Fibroblast of lung (primary cell): ENCODE measurements at regions not wholly inside any gene's neighbourhood (a gene's known extent, or its start where the extent isn't known, plus 50 kb on each side); places are given as distances from the start of the nearest gene placed in this dataset.

ENCODE experiments used
- DNase-seq, 2 donors: peaks; one replicate each; pipeline versions ENCODE4 v3.0.0 to v3.0.0-alpha.2; 2010; ENCODE audit warnings: low read depth in 2 of 2
- H2AFZ ChIP-seq: 2 replicates; pipeline ENCODE4 v1.5.1; 2012; ENCODE audit warnings: low read length, control low read depth, inconsistent platforms
- H3K27ac ChIP-seq: 2 replicates; pipeline ENCODE4 v1.5.1; 2011; ENCODE audit warnings: low read length, control low read depth; ENCODE audit not compliant: insufficient read depth
- H3K27me3 ChIP-seq: 2 replicates; pipeline ENCODE4 v1.5.1; 2011; ENCODE audit warnings: mild to moderate bottlenecking, low read length; ENCODE audit not compliant: control insufficient read depth, insufficient read depth
- H3K36me3 ChIP-seq: 2 replicates; pipeline ENCODE4 v1.5.1; 2011; ENCODE audit warnings: low read length; ENCODE audit not compliant: control insufficient read depth, insufficient read depth
- H3K4me1 ChIP-seq: 2 replicates; pipeline ENCODE4 v1.5.1; 2011; ENCODE audit warnings: low read length; ENCODE audit not compliant: control insufficient read depth, insufficient read depth; ENCODE audit errors: extremely low read depth
- H3K4me2 ChIP-seq: 2 replicates; pipeline ENCODE4 v1.5.1; 2011; ENCODE audit warnings: low read length, control low read depth; ENCODE audit not compliant: insufficient read depth; ENCODE audit errors: extremely low read depth
- H3K4me3 ChIP-seq, 4 experiments: fragments of 200-600 bp in 1 of 4; sonication (generic) in 1 of 4; replicated peaks in 1 of 4; 2 replicates each; pipeline ENCODE4 v1.5.1; 2011 to 2016; ENCODE audit warnings: low read length in 4 of 4, low read depth in 3 of 4, mild to moderate bottlenecking in 3 of 4, control low read depth in 2 of 4, inconsistent platforms in 1 of 4, mixed read lengths in 1 of 4; ENCODE audit not compliant: insufficient read depth in 1 of 4; ENCODE audit errors: control extremely low read depth in 1 of 4
- H3K79me2 ChIP-seq: 2 replicates; pipeline ENCODE4 v1.5.1; 2012; ENCODE audit warnings: mild to moderate bottlenecking, low read length, inconsistent platforms; ENCODE audit not compliant: control insufficient read depth, insufficient read depth
- H3K9ac ChIP-seq: 2 replicates; pipeline ENCODE4 v1.5.1; 2011; ENCODE audit warnings: mild to moderate bottlenecking, low read length, control low read depth; ENCODE audit not compliant: insufficient read depth
- H3K9me3 ChIP-seq: 2 replicates; pipeline ENCODE4 v1.5.1; 2012; ENCODE audit warnings: low read depth, low read length; ENCODE audit not compliant: control insufficient read depth, insufficient read depth
- H4K20me1 ChIP-seq: 2 replicates; pipeline ENCODE4 v1.5.1; 2011; ENCODE audit warnings: low read length; ENCODE audit not compliant: control insufficient read depth, insufficient read depth; ENCODE audit errors: extremely low read depth
- EZH2 ChIP-seq: IDR thresholded peaks from 2 replicates; pipeline ENCODE4 v1.5.1; 2012; ENCODE audit warnings: low read length, control low read depth, mild to moderate bottlenecking; ENCODE audit errors: missing control alignments
- TF ChIP-seq, protein P1 (sequence below), 2 donors: IDR thresholded peaks in 1 of 2; conservative IDR thresholded peaks in 1 of 2; 1 replicate in 1 of 2; 2 replicates in 1 of 2; pipeline ENCODE4 v1.5.1; 2011 to 2012; ENCODE audit warnings: low read length in 2 of 2, control low read depth in 1 of 2, inconsistent platforms in 1 of 2, low read depth in 1 of 2, mild to moderate bottlenecking in 1 of 2

DNA sequence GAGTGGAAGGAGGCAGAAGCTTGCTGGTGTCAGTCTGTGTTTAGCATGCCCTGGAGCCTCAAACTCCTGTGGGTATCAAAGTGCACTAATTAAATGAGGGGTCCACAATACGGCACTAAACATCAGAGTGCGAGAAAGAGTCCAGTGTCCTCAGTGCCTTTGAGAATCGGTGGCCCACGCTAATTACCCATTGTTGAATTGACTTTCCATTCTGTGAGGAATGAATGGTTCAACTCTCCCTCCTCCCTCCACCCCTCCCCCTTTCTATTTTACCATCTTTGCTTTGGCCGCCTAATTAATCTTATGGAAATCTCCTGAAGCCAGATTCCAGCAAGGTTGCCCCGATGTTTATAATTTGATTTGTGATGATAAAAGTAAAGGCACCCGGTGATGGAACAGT is 217.8 kb downstream of the TFEC start:
- H3K36me3 ChIP-seq = no peaks in the 10 kb centered on the region
- H3K79me2 ChIP-seq = no peaks in the 10 kb centered on the region
- no peak for TF ChIP-seq EZH2
- TF ChIP-seq, protein P1, sequence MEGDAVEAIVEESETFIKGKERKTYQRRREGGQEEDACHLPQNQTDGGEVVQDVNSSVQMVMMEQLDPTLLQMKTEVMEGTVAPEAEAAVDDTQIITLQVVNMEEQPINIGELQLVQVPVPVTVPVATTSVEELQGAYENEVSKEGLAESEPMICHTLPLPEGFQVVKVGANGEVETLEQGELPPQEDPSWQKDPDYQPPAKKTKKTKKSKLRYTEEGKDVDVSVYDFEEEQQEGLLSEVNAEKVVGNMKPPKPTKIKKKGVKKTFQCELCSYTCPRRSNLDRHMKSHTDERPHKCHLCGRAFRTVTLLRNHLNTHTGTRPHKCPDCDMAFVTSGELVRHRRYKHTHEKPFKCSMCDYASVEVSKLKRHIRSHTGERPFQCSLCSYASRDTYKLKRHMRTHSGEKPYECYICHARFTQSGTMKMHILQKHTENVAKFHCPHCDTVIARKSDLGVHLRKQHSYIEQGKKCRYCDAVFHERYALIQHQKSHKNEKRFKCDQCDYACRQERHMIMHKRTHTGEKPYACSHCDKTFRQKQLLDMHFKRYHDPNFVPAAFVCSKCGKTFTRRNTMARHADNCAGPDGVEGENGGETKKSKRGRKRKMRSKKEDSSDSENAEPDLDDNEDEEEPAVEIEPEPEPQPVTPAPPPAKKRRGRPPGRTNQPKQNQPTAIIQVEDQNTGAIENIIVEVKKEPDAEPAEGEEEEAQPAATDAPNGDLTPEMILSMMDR (conservative IDR thresholded peaks at IDR 0.05 in 1 of 2, IDR thresholded peaks at IDR 0.05 in 1 of 2; ENCODE audit: low read depth in 1 of 2, low read length in 2 of 2) = no peak
- no peaks in the 10 kb centered on the region for H4K20me1 ChIP-seq
- H3K4me3 ChIP-seq = no peak overlapping the region
- H3K27ac ChIP-seq = no peak overlapping the region
- no peak overlapping the region for H2AFZ ChIP-seq
- H3K9me3 ChIP-seq = no peaks in the 10 kb centered on the region
- H3K9ac ChIP-seq = no peak overlapping the region
- no peak overlapping the region for H3K4me2 ChIP-seq
- H3K27me3 ChIP-seq = no peaks in the 10 kb centered on the region
- no peak for DNase-seq
- H3K4me1 ChIP-seq = no peaks in the 10 kb centered on the region

DNA sequence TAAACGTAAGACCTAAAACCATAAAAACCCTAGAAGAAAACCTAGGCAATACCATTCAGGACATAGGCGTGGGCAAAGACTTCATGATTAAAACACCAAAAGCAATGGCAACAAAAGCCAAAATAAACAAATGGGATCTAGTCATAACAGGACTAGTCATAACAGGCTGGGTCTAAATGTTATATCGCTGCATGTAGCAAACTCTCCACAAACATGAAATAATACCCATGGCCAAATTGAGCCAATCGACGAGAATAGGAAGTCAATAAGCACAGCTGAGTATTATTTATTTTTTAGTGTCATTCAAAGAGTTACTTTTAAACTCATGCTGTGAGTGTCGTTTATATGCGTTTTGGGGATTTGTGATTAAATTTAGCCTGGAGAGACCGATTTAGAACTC is 225.1 kb downstream of the TFEC start:
- Histone ChIP-seq H3K9me3 (no peaks in the 10 kb centered on the region), H3K9ac (no peak overlapping the region), H3K36me3 (no peaks in the 10 kb centered on the region), H3K27me3 (no peaks in the 10 kb centered on the region), H3K4me2 (no peak overlapping the region), H4K20me1 (no peaks in the 10 kb centered on the region), H3K79me2 (no peaks in the 10 kb centered on the region), H3K4me3 (no peak overlapping the region), H2AFZ (no peak overlapping the region), H3K27ac (no peak overlapping the region), H3K4me1 (no peaks in the 10 kb centered on the region)
- TF ChIP-seq, protein P1 (conservative IDR thresholded peaks at IDR 0.05 in 1 of 2, IDR thresholded peaks at IDR 0.05 in 1 of 2; ENCODE audit: low read depth in 1 of 2, low read length in 2 of 2) = no peak
- no peak for TF ChIP-seq EZH2
- peak; percentile 12 to 26 for DNase-seq

DNA sequence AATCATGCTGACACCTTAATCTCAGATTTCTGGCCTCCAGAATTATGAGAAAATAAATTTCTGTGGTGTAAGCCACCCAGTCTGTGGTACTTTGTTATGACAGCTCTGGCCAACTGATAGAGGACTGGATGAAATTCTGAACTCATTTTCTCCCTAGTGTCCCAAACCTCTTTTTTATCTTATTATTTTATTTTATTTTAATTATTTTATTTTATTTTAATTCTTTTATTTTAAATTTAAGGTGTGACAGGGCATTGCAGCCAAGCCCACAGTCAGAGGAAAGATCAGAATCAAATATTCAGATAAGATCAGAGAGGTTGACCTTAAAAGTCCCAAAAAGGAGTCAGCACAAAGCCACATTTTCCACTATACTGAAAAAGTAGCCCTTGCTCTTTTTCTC is 228.1 kb downstream of the TFEC start:
- Histone ChIP-seq H3K4me3 (no peak overlapping the region), H3K9me3 (no peaks in the 10 kb centered on the region), H3K27ac (no peak overlapping the region), H3K4me1 (no peaks in the 10 kb centered on the region), H3K36me3 (no peaks in the 10 kb centered on the region), H4K20me1 (no peaks in the 10 kb centered on the region), H3K4me2 (no peak overlapping the region), H3K9ac (no peak overlapping the region), H2AFZ (no peak overlapping the region), H3K79me2 (no peaks in the 10 kb centered on the region), H3K27me3 (no peaks in the 10 kb centered on the region)
- DNase-seq = no peak
- TF ChIP-seq, protein P1 (conservative IDR thresholded peaks at IDR 0.05 in 1 of 2, IDR thresholded peaks at IDR 0.05 in 1 of 2; ENCODE audit: low read depth in 1 of 2, low read length in 2 of 2) = no peak
- TF ChIP-seq EZH2 = no peak
